ENCODE measurements at regions not wholly inside any gene's neighbourhood (a gene's known extent, or its start where the extent isn't known, plus 50 kb on each side); places are given as distances from the start of the nearest gene placed in this dataset.

- no peak for TF ChIP-seq SUZ12 (IDR thresholded peaks at IDR 0.05)
- TF ChIP-seq FOXA1 (IDR thresholded peaks at IDR 0.05): no peak
- no peak for TF ChIP-seq L3MBTL2 (conservative IDR thresholded peaks at IDR 0.05)
- no peak for TF ChIP-seq SP1 (IDR thresholded peaks at IDR 0.05)
- TF ChIP-seq ELF4 (IDR thresholded peaks at IDR 0.05): no peak
- TF ChIP-seq HDGF (IDR thresholded peaks at IDR 0.05; ENCODE audit: borderline replicate concordance): no peak
- TF ChIP-seq BHLHE40 (IDR thresholded peaks at IDR 0.05; ENCODE audit: borderline replicate concordance): no peak
- TF ChIP-seq ZNF384 (IDR thresholded peaks at IDR 0.05): no peak
- TF ChIP-seq FOXM1 (IDR thresholded peaks at IDR 0.05; ENCODE audit: borderline replicate concordance): no peak
- TF ChIP-seq ARNT (IDR thresholded peaks at IDR 0.05): no peak
- no peak for TF ChIP-seq NFRKB (IDR thresholded peaks at IDR 0.05)
- no peak for TF ChIP-seq TARDBP (IDR thresholded peaks at IDR 0.05)
- TF ChIP-seq CTBP1 (IDR thresholded peaks at IDR 0.05; ENCODE audit: borderline replicate concordance): no peak
Observed at GRCh38 chr13:37383046-37383445, 215.5 kb downstream of the POSTN start.

Data from HEK293T (cell line).